ENCODE measurements at regions not wholly inside any gene's neighbourhood (a gene's known extent, or its start where the extent isn't known, plus 50 kb on each side); places are given as distances from the start of the nearest gene placed in this dataset.
A peak's percentile ranks its signal among the peaks of the same experiment; 100 is the strongest.

DNA sequence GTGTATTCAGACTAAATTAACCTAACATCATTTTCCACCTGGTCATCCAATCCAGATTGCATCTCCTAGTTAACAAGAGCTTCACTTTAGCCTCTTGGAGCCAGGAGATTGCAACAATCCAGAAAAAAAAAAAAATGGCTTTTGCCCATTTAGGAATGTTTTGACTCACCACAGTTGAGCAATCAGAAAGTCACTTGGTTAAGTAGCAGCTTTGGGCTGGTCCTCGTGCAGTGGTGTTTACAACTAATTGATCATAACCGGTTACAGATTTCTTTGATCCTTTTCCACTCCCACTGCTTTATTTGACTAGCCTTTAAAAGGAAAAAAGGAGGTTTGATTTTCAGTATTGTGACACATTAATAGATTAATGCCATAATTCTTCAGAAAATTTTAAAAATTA lies 688.8 kb upstream of the CCDC54 start:
- Mint-ChIP-seq H3K36me3 (no peaks in the 10 kb centered on the region), H3K4me3 (no peak overlapping the region), H3K27ac (no peak overlapping the region), H3K27me3 (no peaks in the 10 kb centered on the region), H3K4me1 (no peaks in the 10 kb centered on the region), H3K9me3 (no peaks in the 10 kb centered on the region)
- no peak for ATAC-seq

GRCh38 chr3:106691476-106691875 lies 685.8 kb upstream of the CCDC54 start:
- Mint-ChIP-seq H3K27ac (no peak overlapping the region), H3K4me1 (no peaks in the 10 kb centered on the region), H3K27me3 (no peaks in the 10 kb centered on the region), H3K36me3 (no peaks in the 10 kb centered on the region), H3K9me3 (no peaks in the 10 kb centered on the region), H3K4me3 (no peak overlapping the region)
- no peak for ATAC-seq

DNA sequence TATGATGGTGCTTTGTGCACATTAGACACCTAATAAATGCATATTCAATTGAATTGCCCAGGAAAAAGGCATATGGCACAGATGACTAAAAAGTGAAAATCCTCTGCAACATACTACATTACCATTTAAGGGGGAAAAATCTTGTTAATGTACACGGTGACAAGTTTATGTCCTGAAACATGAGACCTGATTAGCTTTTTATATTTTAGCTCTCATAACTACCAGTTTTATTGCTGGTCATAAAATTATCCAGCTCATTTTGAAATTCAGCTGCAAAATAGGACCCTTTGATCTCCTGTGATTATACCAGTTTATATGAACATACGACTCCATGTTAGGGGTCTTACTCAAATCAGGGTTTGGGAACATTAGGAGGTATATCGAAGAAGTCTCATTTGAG lies 684.6 kb upstream of the CCDC54 start:
- H3K9me3 Mint-ChIP-seq, result no peaks in the 10 kb centered on the region
- H3K27ac Mint-ChIP-seq, result no peak overlapping the region
- no peaks in the 10 kb centered on the region for H3K4me1 Mint-ChIP-seq
- ATAC-seq, result no peak
- H3K4me3 Mint-ChIP-seq, result no peak overlapping the region
- H3K36me3 Mint-ChIP-seq, result no peaks in the 10 kb centered on the region
- no peaks in the 10 kb centered on the region for H3K27me3 Mint-ChIP-seq

DNA sequence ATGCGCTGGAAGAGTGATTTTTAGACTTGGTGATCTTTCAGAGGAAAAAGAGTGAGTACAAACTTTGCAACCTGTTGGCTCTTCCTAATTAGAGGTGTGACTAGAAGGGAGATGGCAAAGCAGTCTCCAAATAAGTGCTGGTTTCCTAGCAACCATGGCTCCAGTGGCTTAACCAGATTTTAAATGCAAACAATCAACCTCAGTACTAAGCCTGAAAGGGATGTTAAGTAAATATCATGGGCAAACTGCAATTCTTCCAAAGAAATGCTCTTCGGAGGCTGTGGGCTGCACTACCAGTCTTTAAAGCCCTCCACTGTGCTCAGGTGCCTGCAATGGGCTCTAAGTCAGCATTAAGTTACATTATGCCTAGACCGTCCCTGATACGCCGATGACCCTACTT lies 678.1 kb upstream of the CCDC54 start:
- H3K27me3 Mint-ChIP-seq, result no peaks in the 10 kb centered on the region
- no peak overlapping the region for H3K27ac Mint-ChIP-seq
- no peaks in the 10 kb centered on the region for H3K9me3 Mint-ChIP-seq
- no peaks in the 10 kb centered on the region for H3K4me1 Mint-ChIP-seq
- H3K36me3 Mint-ChIP-seq, result no peaks in the 10 kb centered on the region
- no peak for ATAC-seq
- H3K4me3 Mint-ChIP-seq, result no peak overlapping the region

GRCh38 chr3:106700981-106701380 lies 676.3 kb upstream of the CCDC54 start:
- Mint-ChIP-seq H3K4me3 (no peak overlapping the region), H3K27me3 (no peaks in the 10 kb centered on the region), H3K27ac (no peak overlapping the region), H3K4me1 (no peaks in the 10 kb centered on the region), H3K9me3 (no peaks in the 10 kb centered on the region), H3K36me3 (no peaks in the 10 kb centered on the region)
- ATAC-seq, result no peak

GRCh38 chr3:106703524-106703923 lies 673.7 kb upstream of the CCDC54 start:
- H3K27me3 Mint-ChIP-seq, result no peaks in the 10 kb centered on the region
- no peaks in the 10 kb centered on the region for H3K9me3 Mint-ChIP-seq
- H3K36me3 Mint-ChIP-seq, result no peaks in the 10 kb centered on the region
- no peak overlapping the region for H3K4me3 Mint-ChIP-seq
- no peak for ATAC-seq
- H3K27ac Mint-ChIP-seq, result no peak overlapping the region
- H3K4me1 Mint-ChIP-seq, result no peaks in the 10 kb centered on the region

- Mint-ChIP-seq H3K4me1 (no peaks in the 10 kb centered on the region), H3K4me3 (no peak overlapping the region), H3K36me3 (no peaks in the 10 kb centered on the region), H3K27me3 (peaks cover 8% of the 10 kb centered on the region), H3K9me3 (no peaks in the 10 kb centered on the region), H3K27ac (no peak overlapping the region)
- ATAC-seq, result no peak
Observed at GRCh38 chr3:106707347-106707746, 669.9 kb upstream of the CCDC54 start.

DNA sequence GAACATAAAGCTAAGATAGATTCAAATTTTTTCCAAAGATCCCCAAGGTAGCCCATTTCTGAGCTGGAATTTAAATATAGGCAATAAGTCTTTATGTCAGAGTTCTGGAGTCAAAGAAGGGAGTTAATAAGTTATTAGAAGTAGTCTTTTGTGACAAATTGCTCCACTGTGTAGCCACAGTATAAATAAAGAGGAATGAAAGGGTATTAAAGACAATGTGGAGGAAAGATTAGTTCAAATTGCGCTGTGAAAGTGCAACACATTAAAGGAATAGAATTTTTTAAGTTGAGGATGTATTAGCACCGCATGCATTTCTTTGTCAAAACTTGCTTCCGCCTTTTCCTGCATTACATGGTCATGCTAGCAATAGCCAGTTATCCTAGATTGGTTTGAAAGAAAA lies 666.6 kb upstream of the CCDC54 start:
- Mint-ChIP-seq H3K4me1 (no peaks in the 10 kb centered on the region), H3K4me3 (no peak overlapping the region), H3K36me3 (no peaks in the 10 kb centered on the region), H3K27ac (no peak overlapping the region), H3K27me3 (peaks cover 8% of the 10 kb centered on the region), H3K9me3 (peaks cover 3% of the 10 kb centered on the region)
- no peak for ATAC-seq

DNA sequence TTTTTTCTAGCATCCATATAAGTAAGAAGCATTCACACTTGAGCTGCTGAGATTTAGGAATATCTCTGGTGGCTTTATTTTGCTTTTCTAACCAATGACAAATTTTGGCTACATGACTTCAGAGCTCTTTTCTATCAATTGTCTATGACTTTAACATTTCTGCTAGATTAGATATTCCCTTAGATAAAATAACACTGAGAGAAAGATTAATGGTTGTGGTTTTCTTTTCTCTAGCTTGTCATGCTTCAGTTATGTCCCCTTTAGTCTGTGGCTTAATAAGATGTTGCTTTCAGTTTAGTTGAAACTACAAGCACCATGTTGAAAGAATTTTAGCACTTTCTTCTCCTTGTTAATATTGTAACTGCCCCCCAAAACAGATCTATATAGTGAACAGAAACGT lies 665.6 kb upstream of the CCDC54 start:
- H3K36me3 Mint-ChIP-seq, result no peaks in the 10 kb centered on the region
- no peak for ATAC-seq

DNA sequence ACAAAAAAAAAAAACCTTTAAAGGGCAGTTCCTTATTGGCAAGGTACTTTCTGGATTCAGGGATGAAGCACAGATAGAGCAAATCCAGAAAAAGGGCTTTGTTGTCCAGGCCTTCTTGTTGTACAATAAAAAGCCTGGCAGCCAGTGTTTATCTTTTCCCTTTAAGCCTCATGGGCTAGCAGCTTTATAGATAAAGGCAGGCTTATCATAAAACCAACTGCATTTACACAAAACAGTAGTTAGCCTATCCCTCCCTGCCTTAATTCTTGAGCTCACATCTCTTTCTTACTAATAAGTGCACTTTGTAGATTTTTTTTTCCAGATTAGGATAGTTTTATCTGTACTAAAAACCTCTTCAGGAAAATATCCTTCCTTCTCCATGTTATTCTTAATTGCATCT lies 662.8 kb upstream of the CCDC54 start:
- ATAC-seq, result no peak
- Mint-ChIP-seq H3K4me3 (no peak overlapping the region), H3K36me3 (no peaks in the 10 kb centered on the region), H3K27me3 (peaks cover 8% of the 10 kb centered on the region), H3K9me3 (peaks cover 3% of the 10 kb centered on the region), H3K27ac (no peak overlapping the region), H3K4me1 (no peaks in the 10 kb centered on the region)

More for the DNA sequence above, 665.6 kb upstream of the CCDC54 start:
- H3K4me3 Mint-ChIP-seq, result no peak overlapping the region
- H3K27me3 Mint-ChIP-seq, result peaks cover 8% of the 10 kb centered on the region
- peaks cover 3% of the 10 kb centered on the region for H3K9me3 Mint-ChIP-seq
- H3K27ac Mint-ChIP-seq, result no peak overlapping the region
- H3K4me1 Mint-ChIP-seq, result no peaks in the 10 kb centered on the region

- Mint-ChIP-seq H3K36me3 (no peaks in the 10 kb centered on the region), H3K27ac (no peak overlapping the region), H3K27me3 (no peaks in the 10 kb centered on the region)
Observed at GRCh38 chr3:106715286-106715685, 662.0 kb upstream of the CCDC54 start.

GRCh38 chr3:106717178-106717780 lies 660.0 kb upstream of the CCDC54 start:
- H3K27me3 Mint-ChIP-seq, result no peaks in the 10 kb centered on the region
- H3K36me3 Mint-ChIP-seq, result no peaks in the 10 kb centered on the region
- H3K9me3 Mint-ChIP-seq, result peaks cover 3% of the 10 kb centered on the region
- H3K27ac Mint-ChIP-seq, result no peak overlapping the region
- no peaks in the 10 kb centered on the region for H3K4me1 Mint-ChIP-seq
- no peak for ATAC-seq
- H3K4me3 Mint-ChIP-seq, result no peak overlapping the region

More at GRCh38 chr3:106715286-106715685, 662.0 kb upstream of the CCDC54 start:
- no peaks in the 10 kb centered on the region for H3K4me1 Mint-ChIP-seq
- ATAC-seq, result no peak
- peaks cover 3% of the 10 kb centered on the region for H3K9me3 Mint-ChIP-seq
- no peak overlapping the region for H3K4me3 Mint-ChIP-seq

GRCh38 chr3:106719077-106719476 lies 658.2 kb upstream of the CCDC54 start:
- H3K9me3 Mint-ChIP-seq, result peaks cover 3% of the 10 kb centered on the region
- no peaks in the 10 kb centered on the region for H3K4me1 Mint-ChIP-seq
- no peak overlapping the region for H3K4me3 Mint-ChIP-seq
- H3K27ac Mint-ChIP-seq, result no peak overlapping the region
- no peaks in the 10 kb centered on the region for H3K27me3 Mint-ChIP-seq
- H3K36me3 Mint-ChIP-seq, result no peaks in the 10 kb centered on the region
- no peak for ATAC-seq

- no peaks in the 10 kb centered on the region for H3K27me3 Mint-ChIP-seq
- no peak overlapping the region for H3K4me3 Mint-ChIP-seq
- H3K27ac Mint-ChIP-seq, result no peak overlapping the region
- H3K36me3 Mint-ChIP-seq, result no peaks in the 10 kb centered on the region
- peaks cover 2% of the 10 kb centered on the region for H3K9me3 Mint-ChIP-seq
- ATAC-seq, result no peak
- no peaks in the 10 kb centered on the region for H3K4me1 Mint-ChIP-seq
Observed at GRCh38 chr3:106719583-106719982, 657.7 kb upstream of the CCDC54 start.

DNA sequence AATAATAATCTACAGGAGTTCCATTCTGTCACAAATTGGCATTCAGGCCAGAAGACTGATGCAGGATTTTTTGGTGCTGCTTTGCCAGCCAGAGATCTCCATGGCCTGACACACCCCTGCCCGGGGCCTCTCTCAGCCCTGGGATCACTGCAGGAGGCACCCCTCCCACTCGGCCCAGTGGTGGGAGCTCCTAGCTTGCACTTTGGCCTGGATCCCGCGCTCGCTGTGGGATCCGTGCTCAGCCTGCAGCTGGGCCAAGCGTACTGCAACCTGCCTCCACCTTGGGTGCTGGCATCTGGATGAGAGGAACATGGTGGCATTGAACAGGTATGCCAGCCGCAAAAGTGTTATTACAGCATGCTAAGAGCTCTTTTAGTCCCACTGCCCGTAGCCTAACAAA lies 656.7 kb upstream of the CCDC54 start:
- Mint-ChIP-seq H3K36me3 (no peaks in the 10 kb centered on the region), H3K4me3 (no peak overlapping the region), H3K4me1 (no peaks in the 10 kb centered on the region), H3K27ac (no peak overlapping the region), H3K27me3 (no peaks in the 10 kb centered on the region), H3K9me3 (no peaks in the 10 kb centered on the region)
- ATAC-seq, result peak; percentile 20

- H3K27me3 Mint-ChIP-seq, result no peaks in the 10 kb centered on the region
- H3K4me3 Mint-ChIP-seq, result no peak overlapping the region
- no peaks in the 10 kb centered on the region for H3K36me3 Mint-ChIP-seq
- no peaks in the 10 kb centered on the region for H3K9me3 Mint-ChIP-seq
- no peak overlapping the region for H3K27ac Mint-ChIP-seq
- H3K4me1 Mint-ChIP-seq, result no peaks in the 10 kb centered on the region
- ATAC-seq, result no peak
Observed at GRCh38 chr3:106725566-106725965, 651.7 kb upstream of the CCDC54 start.
